NCI-H1694 treated with DMSO at 0.1 percent for 48 hours (cell line): ENCODE measurements at regions not wholly inside any gene's neighbourhood (a gene's known extent, or its start where the extent isn't known, plus 50 kb on each side); places are given as distances from the start of the nearest gene placed in this dataset.

Experiments used
- DNase-seq: peaks from one replicate; lab custom pipeline; 2025; lab: John Stamatoyannopoulos, UW

GRCh38 chr7:79714081-79714480, 260.6 kb upstream of the MAGI2 start:
- DNase-seq, result no peak

- DNase-seq, result peak; percentile 91
Observed at GRCh38 chr7:79713276-79713675, 259.8 kb upstream of the MAGI2 start.

- no peak for DNase-seq
Observed at GRCh38 chr7:79711660-79712059, 258.2 kb upstream of the MAGI2 start.

- no peak for DNase-seq
Observed at GRCh38 chr7:79709574-79710409, 256.3 kb upstream of the MAGI2 start.

- no peak for DNase-seq
Observed at GRCh38 chr7:79702116-79702515, 248.6 kb upstream of the MAGI2 start.

- no peak for DNase-seq
Observed at GRCh38 chr7:79692015-79692414, 238.5 kb upstream of the MAGI2 start.

GRCh38 chr7:79691074-79691473, 237.6 kb upstream of the MAGI2 start:
- DNase-seq, result no peak

- DNase-seq, result no peak
Observed at GRCh38 chr7:79684384-79684783, 230.9 kb upstream of the MAGI2 start.

GRCh38 chr7:79683916-79684315, 230.4 kb upstream of the MAGI2 start:
- DNase-seq, result no peak

- DNase-seq, result no peak
Observed at GRCh38 chr7:79683185-79683890, 229.9 kb upstream of the MAGI2 start.

- no peak for DNase-seq
Observed at GRCh38 chr7:79681454-79681853, 228.0 kb upstream of the MAGI2 start.

- no peak for DNase-seq
Observed at GRCh38 chr7:79673969-79674368, 220.5 kb upstream of the MAGI2 start.

GRCh38 chr7:79673421-79673820, 220.0 kb upstream of the MAGI2 start:
- no peak for DNase-seq

GRCh38 chr7:79668292-79668691, 214.8 kb upstream of the MAGI2 start:
- no peak for DNase-seq

- no peak for DNase-seq
Observed at GRCh38 chr7:79666472-79666871, 213.0 kb upstream of the MAGI2 start.

GRCh38 chr7:79664884-79665676, 211.6 kb upstream of the MAGI2 start:
- DNase-seq, result no peak

- DNase-seq, result no peak
Observed at GRCh38 chr7:79658304-79658703, 204.8 kb upstream of the MAGI2 start.

GRCh38 chr7:79653136-79653631, 199.7 kb upstream of the MAGI2 start:
- DNase-seq, result no peak

GRCh38 chr7:79652619-79653018, 199.2 kb upstream of the MAGI2 start:
- no peak for DNase-seq

GRCh38 chr7:79647711-79648110, 194.2 kb upstream of the MAGI2 start:
- no peak for DNase-seq

- DNase-seq, result no peak
Observed at GRCh38 chr7:79646278-79646677, 192.8 kb upstream of the MAGI2 start.

- DNase-seq, result no peak
Observed at GRCh38 chr7:79636849-79637248, 183.4 kb upstream of the MAGI2 start.
